T-helper 2 cell treated with Interferon-gamma antibody and Interleukin-4, amounts not matched to agents 5 μg/mL and 100 μg/mL, for 36 hours (primary cell): ENCODE measurements at regions not wholly inside any gene's neighbourhood (a gene's known extent, or its start where the extent isn't known, plus 50 kb on each side); places are given as distances from the start of the nearest gene placed in this dataset.

ENCODE experiments used
- DNase-seq: peaks from one replicate; pipeline ENCODE4 v3.0.0; 2021; ENCODE audit warnings: low spot score
- H3K27ac Mint-ChIP-seq: one replicate; pipeline ENCODE4 v1.8.0; 2021; ENCODE audit warnings: mild to moderate bottlenecking, mixed read lengths
- H3K27me3 Mint-ChIP-seq: one replicate; pipeline ENCODE4 v1.8.0; 2021; ENCODE audit warnings: low read depth, mixed read lengths
- H3K36me3 Mint-ChIP-seq: one replicate; pipeline ENCODE4 v1.8.0; 2021; ENCODE audit warnings: low read depth, mixed read lengths
- H3K4me1 Mint-ChIP-seq: one replicate; pipeline ENCODE4 v1.8.0; 2021; ENCODE audit warnings: low read depth, mixed read lengths
- H3K4me3 Mint-ChIP-seq: one replicate; pipeline ENCODE4 v1.8.0; 2022; ENCODE audit warnings: mild to moderate bottlenecking, moderate library complexity, mixed read lengths
- H3K9me3 Mint-ChIP-seq: one replicate; pipeline ENCODE4 v1.8.0; 2021; ENCODE audit warnings: mixed read lengths

- Mint-ChIP-seq H3K4me3 (no peak overlapping the region), H3K9me3 (peaks cover 10% of the 10 kb centered on the region), H3K27ac (no peak overlapping the region), H3K36me3 (no peaks in the 10 kb centered on the region), H3K27me3 (no peaks in the 10 kb centered on the region), H3K4me1 (no peaks in the 10 kb centered on the region)
- DNase-seq = no peak
These were observed 372.2 kb upstream of the CDH11 start for GRCh38 chr16:65494080-65494479.

GRCh38 chr16:65490286-65490685 lies 368.4 kb upstream of the CDH11 start:
- no peaks in the 10 kb centered on the region for H3K27me3 Mint-ChIP-seq
- no peak for DNase-seq
- H3K9me3 Mint-ChIP-seq = peaks cover 12% of the 10 kb centered on the region
- H3K4me1 Mint-ChIP-seq = no peaks in the 10 kb centered on the region
- no peak overlapping the region for H3K27ac Mint-ChIP-seq
- no peaks in the 10 kb centered on the region for H3K36me3 Mint-ChIP-seq
- H3K4me3 Mint-ChIP-seq = no peak overlapping the region

GRCh38 chr16:65489531-65490023 lies 367.7 kb upstream of the CDH11 start:
- no peak overlapping the region for H3K27ac Mint-ChIP-seq
- no peaks in the 10 kb centered on the region for H3K36me3 Mint-ChIP-seq
- H3K4me3 Mint-ChIP-seq = no peak overlapping the region
- no peaks in the 10 kb centered on the region for H3K27me3 Mint-ChIP-seq
- H3K9me3 Mint-ChIP-seq = peaks cover 18% of the 10 kb centered on the region
- no peaks in the 10 kb centered on the region for H3K4me1 Mint-ChIP-seq
- no peak for DNase-seq

- no peak overlapping the region for H3K4me3 Mint-ChIP-seq
- no peaks in the 10 kb centered on the region for H3K4me1 Mint-ChIP-seq
- no peaks in the 10 kb centered on the region for H3K36me3 Mint-ChIP-seq
- H3K27ac Mint-ChIP-seq = no peak overlapping the region
- no peak for DNase-seq
- peaks cover 24% of the 10 kb centered on the region for H3K9me3 Mint-ChIP-seq
- no peaks in the 10 kb centered on the region for H3K27me3 Mint-ChIP-seq
These were observed 365.4 kb upstream of the CDH11 start for GRCh38 chr16:65487231-65487630.

GRCh38 chr16:65481956-65482355 lies 360.1 kb upstream of the CDH11 start:
- Mint-ChIP-seq H3K36me3 (no peaks in the 10 kb centered on the region), H3K27ac (no peak overlapping the region), H3K9me3 (peaks cover 17% of the 10 kb centered on the region), H3K4me3 (no peak overlapping the region), H3K27me3 (no peaks in the 10 kb centered on the region), H3K4me1 (no peaks in the 10 kb centered on the region)
- no peak for DNase-seq

GRCh38 chr16:65480281-65481091 lies 358.6 kb upstream of the CDH11 start:
- Mint-ChIP-seq H3K4me1 (no peaks in the 10 kb centered on the region), H3K36me3 (no peaks in the 10 kb centered on the region), H3K27me3 (no peaks in the 10 kb centered on the region), H3K27ac (no peak overlapping the region), H3K4me3 (no peak overlapping the region), H3K9me3 (peaks cover 17% of the 10 kb centered on the region)
- no peak for DNase-seq

- DNase-seq = no peak
- no peaks in the 10 kb centered on the region for H3K27me3 Mint-ChIP-seq
- no peak overlapping the region for H3K4me3 Mint-ChIP-seq
- no peaks in the 10 kb centered on the region for H3K4me1 Mint-ChIP-seq
- H3K27ac Mint-ChIP-seq = no peak overlapping the region
- H3K36me3 Mint-ChIP-seq = no peaks in the 10 kb centered on the region
- H3K9me3 Mint-ChIP-seq = peaks cover 10% of the 10 kb centered on the region
These were observed 354.6 kb upstream of the CDH11 start for GRCh38 chr16:65476448-65476955.

- DNase-seq = no peak
- Mint-ChIP-seq H3K4me3 (no peak overlapping the region), H3K27ac (no peak overlapping the region), H3K27me3 (no peaks in the 10 kb centered on the region), H3K9me3 (peaks cover 6% of the 10 kb centered on the region), H3K4me1 (no peaks in the 10 kb centered on the region), H3K36me3 (no peaks in the 10 kb centered on the region)
These were observed 351.8 kb upstream of the CDH11 start for GRCh38 chr16:65473699-65474098.

GRCh38 chr16:65469116-65469515 lies 347.3 kb upstream of the CDH11 start:
- H3K27me3 Mint-ChIP-seq = no peaks in the 10 kb centered on the region
- H3K9me3 Mint-ChIP-seq = peaks cover 21% of the 10 kb centered on the region
- H3K4me3 Mint-ChIP-seq = no peak overlapping the region
- no peak for DNase-seq
- H3K36me3 Mint-ChIP-seq = no peaks in the 10 kb centered on the region
- no peaks in the 10 kb centered on the region for H3K4me1 Mint-ChIP-seq
- no peak overlapping the region for H3K27ac Mint-ChIP-seq

GRCh38 chr16:65468133-65468532 lies 346.3 kb upstream of the CDH11 start:
- H3K27ac Mint-ChIP-seq = no peak overlapping the region
- H3K27me3 Mint-ChIP-seq = no peaks in the 10 kb centered on the region
- no peaks in the 10 kb centered on the region for H3K4me1 Mint-ChIP-seq
- DNase-seq = no peak
- H3K4me3 Mint-ChIP-seq = no peak overlapping the region
- H3K9me3 Mint-ChIP-seq = peaks cover 18% of the 10 kb centered on the region
- H3K36me3 Mint-ChIP-seq = no peaks in the 10 kb centered on the region

GRCh38 chr16:65463652-65464260 lies 341.9 kb upstream of the CDH11 start:
- Mint-ChIP-seq H3K27ac (no peak overlapping the region), H3K9me3 (peaks cover 33% of the 10 kb centered on the region), H3K27me3 (no peaks in the 10 kb centered on the region), H3K4me1 (no peaks in the 10 kb centered on the region), H3K36me3 (no peaks in the 10 kb centered on the region), H3K4me3 (no peak overlapping the region)
- no peak for DNase-seq

- no peak overlapping the region for H3K4me3 Mint-ChIP-seq
- no peaks in the 10 kb centered on the region for H3K36me3 Mint-ChIP-seq
- H3K4me1 Mint-ChIP-seq = no peaks in the 10 kb centered on the region
- H3K27me3 Mint-ChIP-seq = no peaks in the 10 kb centered on the region
- H3K27ac Mint-ChIP-seq = no peak overlapping the region
- no peak for DNase-seq
- H3K9me3 Mint-ChIP-seq = peaks cover 29% of the 10 kb centered on the region
These were observed 335.2 kb upstream of the CDH11 start for GRCh38 chr16:65457084-65457483.

- DNase-seq = no peak
- no peaks in the 10 kb centered on the region for H3K4me1 Mint-ChIP-seq
- H3K9me3 Mint-ChIP-seq = peaks cover 20% of the 10 kb centered on the region
- no peaks in the 10 kb centered on the region for H3K36me3 Mint-ChIP-seq
- no peak overlapping the region for H3K27ac Mint-ChIP-seq
- no peak overlapping the region for H3K4me3 Mint-ChIP-seq
- H3K27me3 Mint-ChIP-seq = no peaks in the 10 kb centered on the region
These were observed 333.9 kb upstream of the CDH11 start for GRCh38 chr16:65455761-65456160.

GRCh38 chr16:65453646-65454045 lies 331.8 kb upstream of the CDH11 start:
- no peak overlapping the region for H3K27ac Mint-ChIP-seq
- DNase-seq = no peak
- H3K4me1 Mint-ChIP-seq = no peaks in the 10 kb centered on the region
- no peaks in the 10 kb centered on the region for H3K27me3 Mint-ChIP-seq
- H3K36me3 Mint-ChIP-seq = no peaks in the 10 kb centered on the region
- H3K9me3 Mint-ChIP-seq = peaks cover 34% of the 10 kb centered on the region
- H3K4me3 Mint-ChIP-seq = no peak overlapping the region
